Stimulated activated effector memory CD8-positive, alpha-beta T cell treated with anti-CD3 and anti-CD28 coated beads, Interleukin-12 subunit alpha, Interleukin-12 subunit beta, amount 100 ng/mL, for 72 hours (primary cell): ENCODE measurements at regions not wholly inside any gene's neighbourhood (a gene's known extent, or its start where the extent isn't known, plus 50 kb on each side); places are given as distances from the start of the nearest gene placed in this dataset.

Experiments
- ATAC-seq: fragments of 150-1000 bp; cut with Tn5 transposase; 2 replicates; pipeline ENCODE4 v1.10.0; 2021
- DNase-seq, 2 donors: peaks; one replicate each; pipeline ENCODE4 v3.0.0; 2021 to 2022; ENCODE audit warnings: low spot score in 2 of 2
- H3K27ac Mint-ChIP-seq: one replicate; pipeline ENCODE4 v1.8.0; 2022; ENCODE audit warnings: mild to moderate bottlenecking, mixed read lengths
- H3K36me3 Mint-ChIP-seq: one replicate; pipeline ENCODE4 v1.8.0; 2022; ENCODE audit warnings: mild to moderate bottlenecking, mixed read lengths
- H3K4me1 Mint-ChIP-seq: one replicate; pipeline ENCODE4 v1.8.0; 2022; ENCODE audit warnings: mixed read lengths
- H3K4me3 Mint-ChIP-seq: one replicate; pipeline ENCODE4 v1.8.0; 2022; ENCODE audit warnings: mild to moderate bottlenecking, mixed read lengths
- H3K9me3 Mint-ChIP-seq: one replicate; pipeline ENCODE4 v1.8.0; 2022; ENCODE audit warnings: mixed read lengths

GRCh38 chr14:96143906-96144305, 60.7 kb upstream of the BDKRB2 start:
- no peak for ATAC-seq
- DNase-seq, result no peak
- Mint-ChIP-seq H3K4me1 (no peaks in the 10 kb centered on the region), H3K27ac (no peak overlapping the region), H3K36me3 (no peaks in the 10 kb centered on the region), H3K9me3 (no peaks in the 10 kb centered on the region), H3K4me3 (no peak overlapping the region)

- Mint-ChIP-seq H3K9me3 (no peaks in the 10 kb centered on the region), H3K4me1 (no peaks in the 10 kb centered on the region), H3K27ac (no peak overlapping the region), H3K36me3 (no peaks in the 10 kb centered on the region), H3K4me3 (no peak overlapping the region)
- ATAC-seq (no peak), DNase-seq (peak in 1 of 2 donors; percentile 2)
Measured at GRCh38 chr14:96145116-96145864, 59.3 kb upstream of the BDKRB2 start.

DNA sequence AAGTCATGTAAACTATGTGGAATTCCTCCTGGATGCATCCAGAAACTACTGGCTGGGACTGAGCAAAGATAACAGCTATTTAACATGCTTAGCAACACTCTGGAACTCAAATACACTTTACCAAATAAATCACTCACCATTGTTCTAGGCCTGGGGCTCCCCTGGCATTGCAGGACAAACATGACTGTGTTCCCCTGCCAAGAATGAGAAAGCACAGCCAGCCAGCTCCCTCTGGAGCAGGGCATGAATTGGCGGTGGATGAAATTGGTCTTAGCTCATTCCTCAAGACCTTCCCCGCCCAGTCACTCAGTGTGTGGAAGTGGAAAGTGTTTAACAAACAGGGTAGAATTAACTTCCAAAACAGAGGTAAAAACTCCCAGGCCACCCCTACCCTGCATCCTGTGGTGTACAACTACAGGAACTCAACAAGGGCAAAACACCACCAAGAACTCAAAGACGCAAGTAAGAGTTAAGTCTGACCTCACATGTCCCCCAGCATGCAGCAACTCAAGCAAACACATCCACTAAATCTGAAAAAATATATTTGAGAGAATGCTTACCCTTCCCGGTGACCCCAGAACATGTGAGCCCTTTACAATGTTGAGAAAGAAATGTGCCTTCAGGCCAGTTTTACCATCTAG, 58.4 kb upstream of the BDKRB2 start:
- DNase-seq, result peak in 1 of 2 donors; percentile 13
- Mint-ChIP-seq H3K36me3 (no peaks in the 10 kb centered on the region), H3K4me1 (no peaks in the 10 kb centered on the region), H3K9me3 (no peaks in the 10 kb centered on the region), H3K27ac (no peak overlapping the region), H3K4me3 (no peak overlapping the region)
- ATAC-seq, result no peak

- H3K4me1 Mint-ChIP-seq, result no peaks in the 10 kb centered on the region
- no peak overlapping the region for H3K4me3 Mint-ChIP-seq
- H3K27ac Mint-ChIP-seq, result no peak overlapping the region
- no peak for ATAC-seq
- H3K36me3 Mint-ChIP-seq, result no peaks in the 10 kb centered on the region
- no peak for DNase-seq
- H3K9me3 Mint-ChIP-seq, result no peaks in the 10 kb centered on the region
Measured at GRCh38 chr14:96148631-96149030, 56.0 kb upstream of the BDKRB2 start.

GRCh38 chr14:96149131-96149530, 55.5 kb upstream of the BDKRB2 start:
- Mint-ChIP-seq H3K9me3 (no peaks in the 10 kb centered on the region), H3K4me3 (no peak overlapping the region), H3K36me3 (no peaks in the 10 kb centered on the region), H3K27ac (no peak overlapping the region), H3K4me1 (no peaks in the 10 kb centered on the region)
- ATAC-seq (no peak), DNase-seq (no peak)

DNA sequence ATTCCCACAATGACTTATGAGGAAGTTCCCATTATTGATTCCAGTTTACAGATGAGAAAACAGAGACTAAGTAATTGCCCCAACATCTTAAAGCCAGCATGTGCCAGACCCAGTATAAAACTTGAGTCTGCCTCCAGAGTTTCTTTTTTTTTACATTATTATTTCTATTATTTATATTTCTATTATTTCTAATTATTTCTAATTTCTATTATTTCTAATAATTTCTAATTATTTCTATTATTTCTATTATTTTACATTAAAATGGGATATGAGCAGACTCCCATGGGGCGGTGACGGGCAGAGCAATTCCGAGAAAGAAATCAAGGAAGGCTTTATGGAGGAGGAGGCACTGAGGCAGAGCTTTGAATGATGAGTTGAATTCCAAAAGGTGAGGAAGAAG, 54.4 kb upstream of the BDKRB2 start:
- no peak for DNase-seq
- ATAC-seq, result no peak
- Mint-ChIP-seq H3K27ac (no peak overlapping the region), H3K4me1 (no peaks in the 10 kb centered on the region), H3K4me3 (no peak overlapping the region), H3K36me3 (no peaks in the 10 kb centered on the region), H3K9me3 (no peaks in the 10 kb centered on the region)

DNA sequence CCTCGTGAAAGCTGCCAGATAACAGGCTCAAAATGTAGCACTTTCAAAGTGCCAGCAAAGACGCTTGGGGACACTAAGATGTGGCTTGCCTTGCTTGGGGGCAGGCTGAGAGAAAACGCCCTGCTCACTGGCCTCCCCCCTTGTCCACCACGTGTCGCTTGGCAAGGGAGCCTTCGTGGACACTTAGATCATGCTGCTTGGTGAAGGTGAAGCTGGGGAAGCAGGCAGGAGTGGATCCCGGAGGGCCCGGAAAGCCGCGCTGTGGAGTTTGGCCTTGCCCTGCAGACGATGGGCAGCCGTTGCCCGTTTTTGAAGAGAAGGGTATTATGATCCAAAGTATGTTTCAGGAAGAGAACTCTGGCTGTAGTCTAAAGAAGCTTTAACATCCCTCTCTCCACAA, 53.4 kb upstream of the BDKRB2 start:
- H3K27ac Mint-ChIP-seq, result no peak overlapping the region
- no peak for DNase-seq
- no peaks in the 10 kb centered on the region for H3K4me1 Mint-ChIP-seq

DNA sequence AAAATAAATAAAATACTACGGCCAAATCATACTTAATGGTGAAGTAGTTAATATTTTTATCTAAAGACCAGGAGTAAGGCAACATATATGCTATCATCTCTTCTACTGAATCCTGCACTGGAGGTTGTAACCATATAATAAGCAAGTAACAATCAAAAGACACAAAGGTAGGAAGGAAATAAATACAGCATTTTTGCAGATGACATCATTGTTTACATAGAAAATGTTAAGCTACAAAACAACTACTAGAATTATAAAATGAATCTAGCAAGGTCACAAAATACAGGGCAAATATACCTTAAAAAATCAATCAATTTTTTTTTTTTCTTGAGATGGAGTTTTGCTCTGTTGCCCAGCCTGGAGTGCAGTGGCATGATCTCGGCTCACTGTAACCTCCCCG, 51.6 kb upstream of the BDKRB2 start:
- Mint-ChIP-seq H3K4me1 (no peaks in the 10 kb centered on the region), H3K36me3 (no peaks in the 10 kb centered on the region), H3K4me3 (no peak overlapping the region), H3K9me3 (no peaks in the 10 kb centered on the region), H3K27ac (no peak overlapping the region)
- ATAC-seq (no peak), DNase-seq (no peak)

More for the DNA sequence above, 53.4 kb upstream of the BDKRB2 start:
- H3K9me3 Mint-ChIP-seq, result no peaks in the 10 kb centered on the region
- ATAC-seq, result no peak
- H3K36me3 Mint-ChIP-seq, result no peaks in the 10 kb centered on the region
- H3K4me3 Mint-ChIP-seq, result no peak overlapping the region
